ENCODE measurements at regions not wholly inside any gene's neighbourhood (a gene's known extent, or its start where the extent isn't known, plus 50 kb on each side); places are given as distances from the start of the nearest gene placed in this dataset.

DNA sequence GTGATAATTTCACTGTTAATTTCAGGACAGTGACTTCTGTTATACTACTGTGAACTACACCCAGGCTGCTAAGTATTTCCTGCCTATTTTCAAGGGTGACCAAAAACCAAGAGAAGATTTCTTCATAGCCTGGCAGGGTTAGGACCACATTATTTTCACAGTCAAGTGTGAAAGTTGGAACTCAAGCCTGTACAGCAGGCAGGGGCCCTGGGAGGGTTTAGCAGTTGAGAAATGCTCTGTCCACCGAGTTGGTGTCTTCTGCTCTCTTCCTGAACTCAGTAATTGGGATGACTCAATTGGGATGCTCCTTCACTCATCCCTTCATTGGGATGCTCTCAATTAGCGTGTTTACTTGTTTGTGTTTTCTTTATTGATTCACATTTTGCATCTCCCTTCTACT lies 347.3 kb upstream of the CDH11 start:
- TF ChIP-seq, protein P1, sequence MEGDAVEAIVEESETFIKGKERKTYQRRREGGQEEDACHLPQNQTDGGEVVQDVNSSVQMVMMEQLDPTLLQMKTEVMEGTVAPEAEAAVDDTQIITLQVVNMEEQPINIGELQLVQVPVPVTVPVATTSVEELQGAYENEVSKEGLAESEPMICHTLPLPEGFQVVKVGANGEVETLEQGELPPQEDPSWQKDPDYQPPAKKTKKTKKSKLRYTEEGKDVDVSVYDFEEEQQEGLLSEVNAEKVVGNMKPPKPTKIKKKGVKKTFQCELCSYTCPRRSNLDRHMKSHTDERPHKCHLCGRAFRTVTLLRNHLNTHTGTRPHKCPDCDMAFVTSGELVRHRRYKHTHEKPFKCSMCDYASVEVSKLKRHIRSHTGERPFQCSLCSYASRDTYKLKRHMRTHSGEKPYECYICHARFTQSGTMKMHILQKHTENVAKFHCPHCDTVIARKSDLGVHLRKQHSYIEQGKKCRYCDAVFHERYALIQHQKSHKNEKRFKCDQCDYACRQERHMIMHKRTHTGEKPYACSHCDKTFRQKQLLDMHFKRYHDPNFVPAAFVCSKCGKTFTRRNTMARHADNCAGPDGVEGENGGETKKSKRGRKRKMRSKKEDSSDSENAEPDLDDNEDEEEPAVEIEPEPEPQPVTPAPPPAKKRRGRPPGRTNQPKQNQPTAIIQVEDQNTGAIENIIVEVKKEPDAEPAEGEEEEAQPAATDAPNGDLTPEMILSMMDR (conservative IDR thresholded peaks at IDR 0.05; ENCODE audit: low read depth, low read length): no peak
- TF ChIP-seq EZH2 (IDR thresholded peaks at IDR 0.05; ENCODE audit: low read length, unreplicated experiment): no peak
